ENCODE measurements at regions not wholly inside any gene's neighbourhood (a gene's known extent, or its start where the extent isn't known, plus 50 kb on each side); places are given as distances from the start of the nearest gene placed in this dataset.

GRCh38 chr15:66894363-66894762 lies 171.0 kb upstream of the SMAD3 start:
- Histone ChIP-seq H3K27ac (ENCODE audit: low read depth, low read length) (no peak overlapping the region), H4K5ac (ENCODE audit: low read length) (no peak overlapping the region), H3K23ac (ENCODE audit: low read length) (no peak overlapping the region), H2BK120ac (ENCODE audit: low read depth, low read length) (no peak overlapping the region), H3K79me2 (ENCODE audit: control insufficient read depth, insufficient read depth, low read length) (no peaks in the 10 kb centered on the region), H2BK15ac (replicated peaks; ENCODE audit: low read depth) (no peak overlapping the region), H3K9ac (ENCODE audit: low read length) (no peak overlapping the region), H2BK5ac (ENCODE audit: low read length) (no peak overlapping the region), H3K79me1 (ENCODE audit: low read length) (no peaks in the 10 kb centered on the region), H2AK5ac (ENCODE audit: low read length) (no peak overlapping the region), H3K4ac (ENCODE audit: low read depth, low read length) (no peak overlapping the region), H3K4me2 (ENCODE audit: low read length) (no peak overlapping the region), H3K56ac (ENCODE audit: low read length) (no peak overlapping the region), H3K4me3 (ENCODE audit: low read length) (no peak overlapping the region), H3K4me1 (ENCODE audit: control insufficient read depth, low read depth, low read length) (peaks cover 13% of the 10 kb centered on the region), H3K36me3 (ENCODE audit: control insufficient read depth, insufficient read depth, low read length) (no peaks in the 10 kb centered on the region), H4K8ac (ENCODE audit: low read depth, low read length) (no peak overlapping the region), H3K18ac (ENCODE audit: low read length) (no peak overlapping the region), H3K27me3 (ENCODE audit: insufficient read depth, low read length, poor library complexity) (no peaks in the 10 kb centered on the region)
- WGBS (ENCODE audit: extremely low coverage, insufficient coverage, low lambda C conversion rate): no CpG with 5 or more reads among the region's 5 CpGs
- peak; percentile 27 for DNase-seq

DNA sequence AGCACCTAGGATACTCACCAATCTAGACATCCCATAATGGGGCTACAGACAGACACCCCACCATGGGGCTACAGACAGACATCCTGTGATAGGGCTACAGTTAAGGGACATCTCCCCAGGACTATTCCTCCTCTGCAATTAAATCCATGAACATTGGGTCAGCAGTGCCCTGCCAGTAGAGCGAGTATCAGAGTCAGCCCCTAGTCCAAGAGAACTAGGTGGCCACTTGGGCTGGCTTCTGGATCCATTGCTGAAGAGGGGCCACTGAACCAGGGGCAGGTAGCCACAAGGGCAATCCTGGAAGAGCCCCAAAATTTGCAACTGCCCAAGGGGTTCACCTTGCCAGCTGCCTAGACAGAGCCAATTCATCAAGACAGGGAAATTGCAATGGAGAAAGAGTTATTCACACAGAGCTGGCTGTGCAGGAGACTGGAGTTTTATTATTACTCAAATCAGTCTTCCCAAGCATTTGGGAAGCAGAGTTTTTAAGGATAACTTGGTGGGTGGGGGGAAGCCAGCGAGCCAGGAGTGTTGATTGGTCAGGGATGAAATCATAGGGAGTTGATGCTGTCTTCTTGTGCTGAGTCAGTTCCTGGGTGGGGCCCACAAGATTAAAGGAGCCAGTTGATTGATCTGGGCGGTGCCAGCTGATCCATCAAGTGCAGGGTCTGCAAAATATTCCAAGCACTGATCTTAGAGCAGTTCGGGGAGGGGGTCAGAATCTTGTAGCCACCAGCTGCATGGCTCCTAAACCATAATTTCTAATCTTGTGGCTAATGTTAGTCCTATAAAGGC lies 170.2 kb upstream of the SMAD3 start:
- H4K5ac ChIP-seq (ENCODE audit: low read length): no peak overlapping the region
- H3K4me3 ChIP-seq (ENCODE audit: low read length): no peak overlapping the region
- no peak overlapping the region for H3K4ac ChIP-seq (ENCODE audit: low read depth, low read length)
- no peaks in the 10 kb centered on the region for H3K79me2 ChIP-seq (ENCODE audit: control insufficient read depth, insufficient read depth, low read length)
- H3K23ac ChIP-seq (ENCODE audit: low read length): no peak overlapping the region
- H3K27me3 ChIP-seq (ENCODE audit: insufficient read depth, low read length, poor library complexity): no peaks in the 10 kb centered on the region
- H3K9ac ChIP-seq (ENCODE audit: low read length): no peak overlapping the region
- no peak overlapping the region for H2BK5ac ChIP-seq (ENCODE audit: low read length)
- no CpG with 5 or more reads among the region's 4 CpGs for WGBS (ENCODE audit: extremely low coverage, insufficient coverage, low lambda C conversion rate)
- no peak overlapping the region for H3K18ac ChIP-seq (ENCODE audit: low read length)
- H2BK120ac ChIP-seq (ENCODE audit: low read depth, low read length): peak overlapping the region; percentile 78
- peaks cover 13% of the 10 kb centered on the region for H3K4me1 ChIP-seq (ENCODE audit: control insufficient read depth, low read depth, low read length)
- no peak overlapping the region for H3K4me2 ChIP-seq (ENCODE audit: low read length)
- H4K8ac ChIP-seq (ENCODE audit: low read depth, low read length): no peak overlapping the region
- H3K27ac ChIP-seq (ENCODE audit: low read depth, low read length): no peak overlapping the region
- H3K56ac ChIP-seq (ENCODE audit: low read length): no peak overlapping the region
- no peaks in the 10 kb centered on the region for H3K79me1 ChIP-seq (ENCODE audit: low read length)
- H2BK15ac ChIP-seq (replicated peaks; ENCODE audit: low read depth): no peak overlapping the region
- H3K36me3 ChIP-seq (ENCODE audit: control insufficient read depth, insufficient read depth, low read length): no peaks in the 10 kb centered on the region
- no peak overlapping the region for H2AK5ac ChIP-seq (ENCODE audit: low read length)
- DNase-seq: no peak

DNA sequence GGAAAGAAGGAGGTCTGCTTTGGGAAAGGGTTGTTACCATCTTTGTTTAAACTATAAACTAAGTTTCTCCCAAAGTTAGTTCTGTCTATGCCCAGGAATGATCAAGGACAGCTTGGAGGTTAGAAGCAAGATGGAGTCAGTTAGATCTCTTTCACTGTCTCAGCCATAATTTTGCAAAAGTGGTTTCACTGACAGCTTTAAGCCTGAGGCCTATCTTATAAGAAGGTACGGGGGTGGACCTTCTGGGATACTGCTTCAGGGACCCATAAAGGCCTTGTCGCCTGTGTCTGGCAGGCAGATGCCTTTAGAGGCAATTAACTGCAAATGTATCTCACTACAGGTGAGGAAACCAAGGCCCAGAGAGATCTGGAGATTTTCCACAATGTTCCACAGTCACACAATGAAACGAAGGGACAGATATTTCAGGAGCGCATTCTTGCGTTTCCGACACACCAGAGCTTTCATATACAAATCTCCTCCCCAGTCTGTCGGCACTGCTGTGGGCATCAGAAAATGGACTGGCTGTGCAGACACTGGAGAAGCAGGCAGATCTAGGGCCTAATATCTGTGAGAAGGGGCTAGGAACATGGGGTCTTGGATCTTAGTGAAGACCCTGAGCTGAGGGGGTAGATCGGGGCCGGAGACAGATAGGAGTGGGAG lies 169.5 kb upstream of the SMAD3 start:
- Histone ChIP-seq H3K27me3 (ENCODE audit: insufficient read depth, low read length, poor library complexity) (no peaks in the 10 kb centered on the region), H2BK15ac (replicated peaks; ENCODE audit: low read depth) (no peak overlapping the region), H4K8ac (ENCODE audit: low read depth, low read length) (no peak overlapping the region), H3K4me2 (ENCODE audit: low read length) (no peak overlapping the region), H3K79me2 (ENCODE audit: control insufficient read depth, insufficient read depth, low read length) (no peaks in the 10 kb centered on the region), H3K36me3 (ENCODE audit: control insufficient read depth, insufficient read depth, low read length) (no peaks in the 10 kb centered on the region), H4K5ac (ENCODE audit: low read length) (no peak overlapping the region), H2BK5ac (ENCODE audit: low read length) (no peak overlapping the region), H3K4ac (ENCODE audit: low read depth, low read length) (no peak overlapping the region), H3K18ac (ENCODE audit: low read length) (peak overlapping the region; percentile 42), H3K79me1 (ENCODE audit: low read length) (no peaks in the 10 kb centered on the region), H3K9ac (ENCODE audit: low read length) (no peak overlapping the region), H2AK5ac (ENCODE audit: low read length) (no peak overlapping the region), H3K27ac (ENCODE audit: low read depth, low read length) (no peak overlapping the region), H3K4me1 (ENCODE audit: control insufficient read depth, low read depth, low read length) (peaks cover 13% of the 10 kb centered on the region), H2BK120ac (ENCODE audit: low read depth, low read length) (no peak overlapping the region), H3K56ac (ENCODE audit: low read length) (peak overlapping the region; percentile 10), H3K4me3 (ENCODE audit: low read length) (no peak overlapping the region), H3K23ac (ENCODE audit: low read length) (no peak overlapping the region)
- no CpG with 5 or more reads among the region's 9 CpGs for WGBS (ENCODE audit: extremely low coverage, insufficient coverage, low lambda C conversion rate)
- DNase-seq: no peak

- peak overlapping the region; percentile 56 for H2AK5ac ChIP-seq (ENCODE audit: low read length)
- H3K27me3 ChIP-seq (ENCODE audit: insufficient read depth, low read length, poor library complexity): no peaks in the 10 kb centered on the region
- peaks cover 13% of the 10 kb centered on the region for H3K4me1 ChIP-seq (ENCODE audit: control insufficient read depth, low read depth, low read length)
- no peak overlapping the region for H3K23ac ChIP-seq (ENCODE audit: low read length)
- no peak overlapping the region for H3K4me2 ChIP-seq (ENCODE audit: low read length)
- H2BK15ac ChIP-seq (replicated peaks; ENCODE audit: low read depth): no peak overlapping the region
- no peaks in the 10 kb centered on the region for H3K79me1 ChIP-seq (ENCODE audit: low read length)
- no peak overlapping the region for H3K27ac ChIP-seq (ENCODE audit: low read depth, low read length)
- H2BK120ac ChIP-seq (ENCODE audit: low read depth, low read length): no peak overlapping the region
- H3K36me3 ChIP-seq (ENCODE audit: control insufficient read depth, insufficient read depth, low read length): no peaks in the 10 kb centered on the region
- H3K79me2 ChIP-seq (ENCODE audit: control insufficient read depth, insufficient read depth, low read length): no peaks in the 10 kb centered on the region
- no peak overlapping the region for H3K9ac ChIP-seq (ENCODE audit: low read length)
- H4K8ac ChIP-seq (ENCODE audit: low read depth, low read length): no peak overlapping the region
- no peak for DNase-seq
- no peak overlapping the region for H4K5ac ChIP-seq (ENCODE audit: low read length)
- no peak overlapping the region for H3K56ac ChIP-seq (ENCODE audit: low read length)
- no CpG with 5 or more reads among the region's 5 CpGs for WGBS (ENCODE audit: extremely low coverage, insufficient coverage, low lambda C conversion rate)
- no peak overlapping the region for H3K4me3 ChIP-seq (ENCODE audit: low read length)
- no peak overlapping the region for H2BK5ac ChIP-seq (ENCODE audit: low read length)
- no peak overlapping the region for H3K18ac ChIP-seq (ENCODE audit: low read length)
- no peak overlapping the region for H3K4ac ChIP-seq (ENCODE audit: low read depth, low read length)
These were observed 168.8 kb upstream of the SMAD3 start for GRCh38 chr15:66896611-66897010.

GRCh38 chr15:66897416-66897815 lies 168.0 kb upstream of the SMAD3 start:
- H3K9ac ChIP-seq (ENCODE audit: low read length): no peak overlapping the region
- H2AK5ac ChIP-seq (ENCODE audit: low read length): no peak overlapping the region
- whole genome bisulfite sequencing (ENCODE audit: extremely low coverage, insufficient coverage, low lambda C conversion rate): no CpG with 5 or more reads among the region's 4 CpGs

More at GRCh38 chr15:66897416-66897815, 168.0 kb upstream of the SMAD3 start:
- no peak overlapping the region for H3K27ac ChIP-seq (ENCODE audit: low read depth, low read length)
- no peak overlapping the region for H4K8ac ChIP-seq (ENCODE audit: low read depth, low read length)
- H3K79me2 ChIP-seq (ENCODE audit: control insufficient read depth, insufficient read depth, low read length): no peaks in the 10 kb centered on the region
- H3K27me3 ChIP-seq (ENCODE audit: insufficient read depth, low read length, poor library complexity): no peaks in the 10 kb centered on the region
- no peaks in the 10 kb centered on the region for H3K79me1 ChIP-seq (ENCODE audit: low read length)
- DNase-seq: no peak
- H2BK5ac ChIP-seq (ENCODE audit: low read length): no peak overlapping the region
- no peaks in the 10 kb centered on the region for H3K36me3 ChIP-seq (ENCODE audit: control insufficient read depth, insufficient read depth, low read length)
- H3K4me2 ChIP-seq (ENCODE audit: low read length): no peak overlapping the region
- H3K4ac ChIP-seq (ENCODE audit: low read depth, low read length): no peak overlapping the region
- no peak overlapping the region for H2BK15ac ChIP-seq (replicated peaks; ENCODE audit: low read depth)
- H2BK120ac ChIP-seq (ENCODE audit: low read depth, low read length): no peak overlapping the region
- no peak overlapping the region for H3K4me3 ChIP-seq (ENCODE audit: low read length)
- H3K4me1 ChIP-seq (ENCODE audit: control insufficient read depth, low read depth, low read length): peaks cover 11% of the 10 kb centered on the region
- H4K5ac ChIP-seq (ENCODE audit: low read length): no peak overlapping the region
- H3K23ac ChIP-seq (ENCODE audit: low read length): no peak overlapping the region
- H3K56ac ChIP-seq (ENCODE audit: low read length): no peak overlapping the region
- H3K18ac ChIP-seq (ENCODE audit: low read length): no peak overlapping the region
